HG03457 (cell line): ENCODE measurements at regions not wholly inside any gene's neighbourhood (a gene's known extent, or its start where the extent isn't known, plus 50 kb on each side); places are given as distances from the start of the nearest gene placed in this dataset.
"Not testable (repeated sequence)": the region's sequence is repeated elsewhere in the genome, so short reads cannot be mapped to it uniquely, and the experiment has no call there.

Source experiments
- ATAC-seq: cut with Tn5 transposase; IDR thresholded peaks from one replicate; pipeline ENCODE4 v1.9.1; 2021; ENCODE audit warnings: moderate number of reproducible peaks; ENCODE audit not compliant: unreplicated experiment

GRCh38 chr17:77288115-77288619 is 147.4 kb downstream of the SEC14L1 start:
- no peak for ATAC-seq

- ATAC-seq: not testable (repeated sequence)
Observed at GRCh38 chr17:77290759-77291558, 150.2 kb downstream of the SEC14L1 start.

- ATAC-seq: no peak
Observed at GRCh38 chr17:77291591-77292386, 151.0 kb downstream of the SEC14L1 start.

- no peak for ATAC-seq
Observed at GRCh38 chr17:77294761-77295160, 154.0 kb downstream of the SEC14L1 start.

- ATAC-seq: no peak
Observed at GRCh38 chr17:77295241-77295853, 154.6 kb downstream of the SEC14L1 start.

GRCh38 chr17:77296769-77297409 is 156.1 kb downstream of the SEC14L1 start:
- ATAC-seq: no peak

- no peak for ATAC-seq
Observed at GRCh38 chr17:77297693-77298666, 157.2 kb downstream of the SEC14L1 start.

- no peak for ATAC-seq
Observed at GRCh38 chr17:77298811-77299210, 158.0 kb downstream of the SEC14L1 start.

GRCh38 chr17:77299256-77300015 is 158.7 kb downstream of the SEC14L1 start:
- no peak for ATAC-seq

- ATAC-seq: no peak
Observed at GRCh38 chr17:77300016-77300686, 159.4 kb downstream of the SEC14L1 start.

GRCh38 chr17:77301694-77302266 is 161.0 kb downstream of the SEC14L1 start:
- no peak for ATAC-seq

- no peak for ATAC-seq
Observed at GRCh38 chr17:77302682-77303081, 161.9 kb downstream of the SEC14L1 start.

- no peak for ATAC-seq
Observed at GRCh38 chr17:77303620-77304019, 162.9 kb downstream of the SEC14L1 start.

- ATAC-seq: no peak
Observed at GRCh38 chr17:77304051-77304745, 163.4 kb downstream of the SEC14L1 start.

- no peak for ATAC-seq
Observed at GRCh38 chr17:77304746-77305473, 164.1 kb downstream of the SEC14L1 start.

- no peak for ATAC-seq
Observed at GRCh38 chr17:77306048-77306789, 165.4 kb downstream of the SEC14L1 start.
